Tibial nerve (tissue), 3 donors: ENCODE measurements at regions not wholly inside any gene's neighbourhood (a gene's known extent, or its start where the extent isn't known, plus 50 kb on each side); places are given as distances from the start of the nearest gene placed in this dataset.

ENCODE experiments used
- POLR2A ChIP-seq, 2 donors: fragments of 450-650 bp; IDR thresholded peaks; one replicate each; pipeline ENCODE4 v1.6.1; 2017; ENCODE audit warnings: antibody characterized with exemption in 2 of 2, mild to moderate bottlenecking in 2 of 2, moderate library complexity in 2 of 2
- TF ChIP-seq, protein P1 (sequence below), 5 experiments: fragments of 200-600 bp in 3 of 5; fragments of 450-650 bp in 2 of 5; sonication (generic) in 3 of 5; IDR thresholded peaks; one replicate each; pipeline ENCODE4 v1.5.1; 2016 to 2019; ENCODE audit warnings: antibody characterized with exemption in 5 of 5, mild to moderate bottlenecking in 3 of 5, moderate library complexity in 2 of 5

- TF ChIP-seq, protein P1, sequence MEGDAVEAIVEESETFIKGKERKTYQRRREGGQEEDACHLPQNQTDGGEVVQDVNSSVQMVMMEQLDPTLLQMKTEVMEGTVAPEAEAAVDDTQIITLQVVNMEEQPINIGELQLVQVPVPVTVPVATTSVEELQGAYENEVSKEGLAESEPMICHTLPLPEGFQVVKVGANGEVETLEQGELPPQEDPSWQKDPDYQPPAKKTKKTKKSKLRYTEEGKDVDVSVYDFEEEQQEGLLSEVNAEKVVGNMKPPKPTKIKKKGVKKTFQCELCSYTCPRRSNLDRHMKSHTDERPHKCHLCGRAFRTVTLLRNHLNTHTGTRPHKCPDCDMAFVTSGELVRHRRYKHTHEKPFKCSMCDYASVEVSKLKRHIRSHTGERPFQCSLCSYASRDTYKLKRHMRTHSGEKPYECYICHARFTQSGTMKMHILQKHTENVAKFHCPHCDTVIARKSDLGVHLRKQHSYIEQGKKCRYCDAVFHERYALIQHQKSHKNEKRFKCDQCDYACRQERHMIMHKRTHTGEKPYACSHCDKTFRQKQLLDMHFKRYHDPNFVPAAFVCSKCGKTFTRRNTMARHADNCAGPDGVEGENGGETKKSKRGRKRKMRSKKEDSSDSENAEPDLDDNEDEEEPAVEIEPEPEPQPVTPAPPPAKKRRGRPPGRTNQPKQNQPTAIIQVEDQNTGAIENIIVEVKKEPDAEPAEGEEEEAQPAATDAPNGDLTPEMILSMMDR (IDR thresholded peaks at IDR 0.05) = no peak
- TF ChIP-seq POLR2A (IDR thresholded peaks at IDR 0.05) = no peak
Measured at GRCh38 chr18:77344786-77345500, 95.3 kb downstream of the GALR1 start.
